LNCaP clone FGC (cell line): ENCODE measurements at regions not wholly inside any gene's neighbourhood (a gene's known extent, or its start where the extent isn't known, plus 50 kb on each side); places are given as distances from the start of the nearest gene placed in this dataset.

Source experiments
- DNase-seq: peaks from one replicate; pipeline ENCODE4 v3.0.0-alpha.2; 2011; ENCODE audit warnings: low read depth
- H3K4me3 ChIP-seq: 2 replicates; pipeline ENCODE4 v1.5.1; 2011; ENCODE audit warnings: mild to moderate bottlenecking, low read depth, low read length, control low read depth
- CTCF ChIP-seq: IDR thresholded peaks from 2 replicates; pipeline ENCODE4 v1.5.1; 2012; ENCODE audit warnings: mild to moderate bottlenecking; ENCODE audit not compliant: control insufficient read depth, insufficient read depth; ENCODE audit errors: extremely low read depth

DNA sequence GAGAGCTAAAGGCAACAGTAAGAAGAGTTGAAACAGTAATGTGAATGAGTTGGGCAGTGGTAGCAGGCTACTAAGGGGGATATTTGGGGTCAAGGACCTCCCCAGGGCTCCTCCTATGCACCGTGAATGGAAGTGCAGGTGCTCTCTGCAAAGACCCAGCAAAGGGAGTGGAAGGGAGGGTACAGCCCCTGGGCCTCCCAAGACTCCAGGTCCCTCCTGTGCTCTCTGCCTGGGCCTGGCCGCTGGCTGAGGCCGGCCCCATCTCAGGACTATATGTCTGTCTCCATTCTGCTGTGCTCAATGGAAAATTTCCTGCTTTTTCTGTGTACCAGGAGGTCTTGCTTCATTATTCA, 372.1 kb upstream of the MKI67 start:
- no peak for DNase-seq
- TF ChIP-seq CTCF = no peak
- no peak overlapping the region for H3K4me3 ChIP-seq

DNA sequence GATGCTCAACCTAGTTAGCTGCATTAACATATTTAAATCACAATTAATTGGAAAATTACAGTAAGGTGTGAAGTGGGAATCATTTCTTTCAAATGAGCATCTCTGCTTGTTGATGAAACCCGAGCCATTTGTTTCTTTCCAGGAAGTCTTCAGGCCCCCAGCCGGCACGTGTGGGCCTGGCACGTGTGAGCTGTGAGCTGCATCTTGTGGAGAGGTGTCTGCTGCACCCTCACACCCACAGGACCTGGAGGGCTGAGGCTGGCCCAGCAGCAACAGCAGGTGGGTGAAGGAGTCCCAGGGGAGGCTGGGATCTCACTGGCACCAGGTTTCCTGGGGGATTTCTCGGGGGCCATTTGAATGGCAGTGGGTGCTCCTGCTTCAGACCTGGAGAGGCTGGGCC, 372.5 kb upstream of the MKI67 start:
- no peak overlapping the region for H3K4me3 ChIP-seq
- no peak for TF ChIP-seq CTCF
- no peak for DNase-seq

GRCh38 chr10:128499486-128499885, 373.3 kb upstream of the MKI67 start:
- no peak overlapping the region for H3K4me3 ChIP-seq
- TF ChIP-seq CTCF = no peak
- DNase-seq = no peak

- TF ChIP-seq CTCF = no peak
- no peak for DNase-seq
- no peak overlapping the region for H3K4me3 ChIP-seq
These were observed 373.7 kb upstream of the MKI67 start for GRCh38 chr10:128499956-128500355.

DNA sequence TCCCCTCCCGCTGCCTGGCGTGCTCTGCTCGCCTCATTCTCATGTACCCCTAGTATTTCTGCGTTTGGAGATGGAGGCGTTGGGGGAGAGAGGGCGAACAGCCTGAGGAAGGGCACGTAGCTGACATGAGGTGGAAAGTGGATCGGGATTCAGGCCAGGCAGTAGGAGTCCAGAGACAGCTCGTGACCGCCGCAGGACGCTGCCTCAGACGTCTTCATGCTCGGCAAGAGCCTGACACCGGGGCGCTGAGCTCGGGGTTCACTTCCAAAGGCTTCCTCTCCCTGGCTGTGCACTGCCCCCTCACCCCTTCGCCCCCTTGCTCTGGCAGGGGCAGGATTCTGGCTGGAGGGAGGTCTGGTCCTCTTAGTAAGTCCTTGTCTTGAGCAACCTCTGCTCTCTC, 374.4 kb upstream of the MKI67 start:
- no peak for TF ChIP-seq CTCF
- no peak overlapping the region for H3K4me3 ChIP-seq
- DNase-seq = no peak

DNA sequence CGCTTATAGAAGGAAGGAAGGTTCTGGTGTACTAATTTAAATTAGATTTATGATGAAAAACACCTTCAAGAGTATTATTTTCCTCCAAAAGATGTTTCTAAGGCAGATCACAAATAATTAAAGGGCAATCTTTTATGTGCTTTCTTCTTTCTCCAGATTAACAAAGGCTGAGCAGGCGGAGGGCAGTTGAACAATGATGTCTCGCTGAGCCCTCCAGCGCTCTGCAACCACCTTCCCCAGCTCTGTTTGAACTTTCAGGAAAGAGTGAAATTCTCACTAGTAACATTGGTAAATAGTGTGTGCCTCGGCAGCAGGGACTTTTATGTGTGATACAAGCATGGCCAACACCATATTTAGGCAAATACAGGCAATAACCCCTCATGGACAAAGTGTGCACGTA, 379.1 kb upstream of the MKI67 start:
- DNase-seq = no peak
- no peak overlapping the region for H3K4me3 ChIP-seq

More for the DNA sequence above, 379.1 kb upstream of the MKI67 start:
- TF ChIP-seq CTCF = no peak
